DMS114 treated with DMSO at 0.1 percent for 48 hours (cell line): ENCODE measurements at regions not wholly inside any gene's neighbourhood (a gene's known extent, or its start where the extent isn't known, plus 50 kb on each side); places are given as distances from the start of the nearest gene placed in this dataset.

Source experiments
- DNase-seq: peaks from one replicate; lab custom pipeline; 2025; ENCODE audit not compliant: unreplicated experiment; lab: John Stamatoyannopoulos, UW

DNA sequence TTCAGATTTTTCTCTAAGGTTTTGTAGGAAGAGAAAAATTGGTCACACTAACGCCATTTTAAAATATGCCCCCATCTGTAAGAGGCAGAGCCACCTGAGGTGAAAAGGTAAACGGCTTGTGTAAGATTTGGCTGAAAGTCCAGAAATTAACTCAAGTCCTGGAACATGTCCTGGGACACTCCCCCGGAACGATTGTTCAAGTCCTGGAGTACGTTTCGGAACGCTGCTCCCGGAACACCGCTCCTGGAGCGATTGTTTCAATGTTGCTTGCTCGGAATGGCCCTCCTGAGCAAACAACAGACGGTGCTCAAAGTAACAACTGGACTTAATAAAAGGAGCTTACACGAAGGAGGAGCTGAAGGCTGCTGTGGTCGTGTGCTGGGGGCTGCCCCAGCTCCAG is 796.5 kb upstream of the SLIT2 start:
- DNase-seq = peak; percentile 25

DNA sequence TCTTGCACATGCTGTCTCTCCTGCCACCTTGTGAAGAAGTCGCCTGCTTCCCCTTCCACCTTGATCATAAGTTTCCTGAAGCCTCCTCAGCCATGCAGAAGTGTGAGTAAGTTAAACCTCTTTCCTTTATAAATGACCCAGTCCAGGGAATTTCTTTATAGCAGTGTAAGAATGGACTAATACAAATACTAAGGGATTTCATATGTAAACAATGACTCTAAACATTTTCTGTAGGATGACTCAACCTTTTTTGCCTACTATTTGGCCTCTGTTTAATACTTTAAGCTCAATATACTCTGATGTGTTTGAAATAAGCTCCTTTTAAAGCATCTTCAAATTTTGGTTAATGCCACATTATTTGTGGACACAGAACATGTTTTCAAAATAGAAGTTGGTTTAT is 813.5 kb upstream of the SLIT2 start:
- no peak for DNase-seq

DNA sequence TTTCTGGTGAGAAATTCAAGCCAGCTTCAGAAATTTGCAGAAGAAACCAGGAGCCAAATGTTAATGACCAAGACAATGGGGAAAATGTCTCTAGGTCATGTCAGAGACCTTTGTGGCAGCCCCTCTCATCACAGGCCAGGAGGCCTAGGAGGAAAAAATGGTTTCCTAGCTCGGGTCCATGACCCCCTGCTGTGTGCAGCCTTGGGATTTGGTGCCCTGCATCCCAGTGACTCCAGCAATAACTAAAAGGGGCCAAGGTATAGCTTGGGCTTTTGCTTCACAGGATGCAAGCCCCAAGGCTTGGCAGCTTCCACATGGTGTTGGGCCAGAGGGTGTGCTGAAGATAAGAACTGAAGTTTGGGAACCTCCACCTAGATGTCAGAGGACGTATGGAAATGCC is 814.7 kb upstream of the SLIT2 start:
- DNase-seq = no peak

DNA sequence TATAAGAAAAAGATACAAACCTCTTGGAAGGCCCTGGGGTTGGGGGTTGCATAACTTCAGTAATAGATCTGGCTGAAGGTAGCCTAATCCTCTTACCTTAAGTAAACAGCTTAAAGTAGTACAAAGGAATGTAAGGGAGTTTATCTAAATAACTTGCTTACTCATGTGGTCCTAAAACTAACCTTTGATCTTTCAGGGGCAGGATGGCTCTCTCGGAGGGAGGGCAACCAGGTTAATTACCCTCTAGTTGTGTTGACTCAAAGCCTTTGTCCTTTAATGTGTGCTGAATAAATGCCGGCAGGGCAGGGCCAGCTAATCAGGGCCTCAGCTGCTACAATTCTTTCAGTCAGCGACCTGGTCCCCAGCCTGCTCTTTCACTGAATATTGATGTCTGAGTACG is 822.0 kb upstream of the SLIT2 start:
- DNase-seq = no peak

DNA sequence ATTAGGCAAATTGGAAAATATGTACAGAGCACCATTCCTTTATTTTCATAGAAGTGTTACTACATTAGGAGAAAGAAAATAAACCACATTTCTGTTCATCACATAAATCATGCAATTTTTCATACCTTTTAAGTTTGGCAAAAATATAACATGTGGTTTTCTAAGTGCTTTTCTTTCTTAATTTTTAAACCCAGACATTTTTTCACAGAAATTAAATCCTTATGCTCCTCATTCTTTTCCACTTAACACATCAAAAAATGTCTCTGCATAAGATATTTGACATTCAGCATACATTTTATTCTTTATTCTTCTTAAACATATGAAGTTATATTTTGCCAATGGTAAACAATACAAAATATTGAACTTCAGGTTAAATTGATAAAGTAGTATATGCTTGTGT is 826.6 kb upstream of the SLIT2 start:
- no peak for DNase-seq

DNA sequence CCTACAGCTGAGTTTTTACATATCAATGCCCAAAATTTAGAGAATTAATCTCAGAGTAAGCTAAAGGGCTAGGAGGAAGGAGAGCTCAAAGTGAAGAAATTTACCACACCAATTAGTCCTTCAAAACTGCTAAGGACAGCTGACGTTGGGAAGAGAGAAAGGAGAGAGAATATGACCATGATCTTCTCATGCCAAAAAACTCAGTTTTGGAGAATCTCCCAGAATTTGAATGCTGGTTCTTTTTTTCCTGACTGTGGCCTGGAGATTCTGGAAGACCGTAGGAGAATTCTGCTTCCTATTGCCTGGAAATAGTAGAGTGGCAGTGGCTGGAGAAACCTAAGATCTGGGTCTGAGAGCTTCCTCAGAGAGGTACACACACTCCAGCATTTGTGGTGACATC is 834.4 kb upstream of the SLIT2 start:
- no peak for DNase-seq

DNA sequence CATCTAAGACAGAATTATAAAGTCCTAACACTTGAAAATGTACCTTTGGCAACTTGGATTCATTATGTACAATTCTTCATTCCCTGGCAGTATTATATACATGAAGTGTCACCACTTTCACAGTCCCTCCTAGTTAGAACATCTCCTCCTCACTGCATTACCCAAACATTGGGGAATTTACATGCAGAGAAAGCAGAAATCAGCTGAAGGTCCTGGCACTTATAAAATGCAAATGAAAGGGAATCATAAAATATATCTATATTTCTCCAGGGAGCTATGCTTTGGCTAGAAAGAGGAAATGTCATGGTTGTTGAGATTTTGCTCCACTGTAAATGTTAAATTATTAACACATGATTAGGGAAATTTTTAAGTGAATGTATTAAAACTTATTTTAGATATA is 835.6 kb upstream of the SLIT2 start:
- DNase-seq = no peak

DNA sequence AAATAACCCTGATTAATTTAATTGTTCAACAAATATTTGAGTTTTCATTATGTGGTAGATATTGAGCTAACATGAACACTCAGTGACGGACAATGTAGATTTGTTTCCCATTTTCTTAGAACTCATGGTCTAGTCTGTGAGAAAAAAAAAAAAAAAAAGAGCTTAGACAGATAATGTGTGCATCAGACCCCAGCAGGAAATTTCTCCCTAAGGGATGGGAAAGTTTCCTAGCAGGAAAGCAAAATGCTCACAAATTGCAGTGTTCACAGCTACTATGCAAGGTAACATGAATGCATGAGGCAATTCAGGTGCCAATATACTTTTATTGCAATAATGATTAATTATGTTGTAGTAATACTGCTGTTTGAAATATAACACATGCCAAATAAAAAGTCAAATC is 843.2 kb upstream of the SLIT2 start:
- no peak for DNase-seq

DNA sequence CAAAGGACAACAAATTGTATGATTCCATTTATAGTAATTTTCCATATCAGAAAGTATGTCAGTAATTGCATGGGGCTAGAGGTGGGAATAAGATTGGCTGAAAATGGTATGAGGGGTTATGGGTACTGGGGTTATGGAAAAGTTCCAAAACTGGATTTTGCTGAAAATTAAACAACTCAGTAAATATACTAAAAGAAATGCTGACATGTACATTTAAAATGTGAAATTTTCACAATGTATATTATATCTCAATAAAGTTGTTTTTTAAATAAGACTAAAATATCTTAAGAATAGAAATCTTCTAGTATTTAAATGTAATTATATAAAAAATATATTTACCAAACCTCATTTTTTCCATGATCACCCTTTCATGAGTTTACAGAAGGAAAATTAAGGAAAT is 844.9 kb upstream of the SLIT2 start:
- no peak for DNase-seq

DNA sequence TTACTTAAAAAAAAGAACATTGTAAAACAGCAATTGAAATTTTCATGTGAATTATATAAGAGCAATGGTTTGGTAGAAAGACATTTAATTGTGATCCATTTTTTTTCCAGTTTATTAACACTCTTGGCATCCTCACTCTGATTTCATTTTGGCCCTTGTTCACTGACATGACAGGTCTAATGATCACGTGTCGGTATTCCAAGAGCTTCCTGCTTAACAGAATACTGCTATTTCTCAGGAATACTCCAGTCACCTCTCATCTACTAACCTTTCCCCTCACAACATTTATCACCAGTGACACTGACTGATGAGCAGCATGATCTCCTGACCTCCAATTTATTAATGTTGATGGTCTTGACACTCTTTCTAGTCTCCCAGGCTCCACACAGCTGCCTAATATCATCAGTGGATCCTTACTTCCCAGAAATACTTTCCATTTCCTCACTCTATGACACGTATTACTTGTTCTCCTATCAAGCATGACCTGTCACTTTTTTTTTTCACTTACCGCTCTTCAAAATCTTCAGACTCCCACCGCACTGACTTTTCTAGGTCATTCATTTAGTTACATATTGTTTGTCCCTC is 847.8 kb upstream of the SLIT2 start:
- no peak for DNase-seq

DNA sequence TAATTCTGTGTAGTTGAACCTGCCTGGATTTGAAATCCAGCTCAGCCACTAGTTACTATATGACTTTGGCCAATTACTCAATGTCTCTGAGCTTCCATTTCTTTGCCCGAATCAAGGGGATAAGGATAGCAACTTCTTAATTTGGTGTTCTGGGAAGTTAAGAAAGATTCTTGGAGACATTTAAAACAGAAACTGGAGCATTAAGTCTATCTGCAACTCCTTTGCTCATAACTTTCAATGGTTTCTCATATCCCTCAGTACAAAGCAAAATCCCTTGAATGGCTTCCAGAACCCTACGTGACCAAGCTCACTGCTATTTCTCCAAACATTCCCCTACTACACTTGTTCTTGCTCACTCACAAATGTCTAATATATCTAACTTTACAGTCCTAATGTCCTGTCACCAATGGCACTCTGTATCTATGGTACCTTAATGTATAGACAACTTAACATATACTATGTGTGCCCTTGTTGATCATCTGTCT is 849.1 kb upstream of the SLIT2 start:
- no peak for DNase-seq

DNA sequence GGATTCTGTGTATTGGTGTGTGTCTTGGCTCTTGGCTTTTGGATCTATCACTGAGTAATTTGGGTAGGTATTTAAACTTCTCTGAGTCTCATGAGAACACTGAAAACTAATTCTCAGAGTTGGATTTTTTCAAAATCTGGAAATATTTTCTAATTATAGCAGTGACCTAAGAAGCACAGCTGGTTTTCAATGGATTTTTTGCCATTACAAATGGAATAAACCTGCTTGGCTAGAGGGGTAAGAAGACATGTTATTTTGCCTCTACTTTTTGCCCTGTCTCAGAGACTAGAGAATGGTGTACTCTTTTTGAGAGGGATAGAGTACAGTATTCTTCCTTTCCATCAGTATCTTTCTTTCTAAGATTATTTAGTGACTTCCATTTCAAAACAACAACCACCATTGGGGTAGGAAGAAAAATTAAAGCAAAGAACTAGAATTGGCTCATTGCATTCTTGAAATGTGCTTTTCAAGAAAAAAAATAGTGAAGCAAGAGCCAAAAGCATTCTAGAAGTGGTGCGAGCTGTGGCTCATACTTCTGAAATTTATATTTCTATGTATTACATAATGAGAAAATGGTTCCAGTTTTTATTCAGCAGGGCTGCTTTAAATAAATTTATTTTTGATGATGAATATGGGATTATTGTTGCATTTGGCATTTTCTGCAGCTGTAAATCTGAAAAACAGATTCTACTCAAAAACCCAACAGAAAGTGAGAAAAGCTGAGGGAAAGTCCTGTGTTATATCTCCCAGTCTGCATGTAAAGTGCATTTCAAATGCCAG is 850.2 kb upstream of the SLIT2 start:
- no peak for DNase-seq

DNA sequence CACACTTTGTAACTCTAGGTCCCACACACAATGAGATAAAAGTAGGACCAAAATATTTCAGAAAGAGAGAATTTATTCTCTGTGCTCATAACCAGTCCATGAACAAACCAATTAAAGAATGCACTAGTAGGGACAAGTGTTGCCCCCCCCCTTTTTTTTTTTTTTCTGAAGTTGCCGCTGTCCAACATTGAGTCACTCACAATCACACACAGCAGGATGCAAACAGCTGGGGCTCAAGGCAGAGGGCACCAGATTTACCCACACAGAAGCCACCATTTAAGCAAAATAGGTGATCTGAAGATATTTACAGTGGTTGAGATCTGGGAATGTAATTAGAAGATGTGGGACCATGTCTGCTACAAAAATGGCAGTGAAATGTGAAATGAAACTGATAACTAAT is 850.9 kb upstream of the SLIT2 start:
- DNase-seq = no peak

DNA sequence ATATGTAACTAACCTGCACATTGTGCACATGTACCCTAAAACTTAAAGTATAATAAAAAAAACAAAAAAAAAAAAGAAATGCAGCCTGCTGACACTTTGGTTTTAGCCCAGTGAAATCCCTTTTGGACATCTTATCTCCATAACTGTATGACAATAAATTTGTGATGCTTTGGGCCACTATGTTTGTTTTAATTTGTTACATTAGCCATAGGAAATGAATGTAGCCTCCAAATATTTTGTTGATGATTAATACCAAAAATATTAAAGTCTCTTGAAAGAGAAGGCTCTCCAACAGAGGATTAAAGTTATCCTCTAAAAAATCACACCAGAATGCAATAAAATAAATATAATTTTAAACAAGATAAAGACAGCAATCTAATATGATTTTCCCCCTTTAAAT is 852.7 kb upstream of the SLIT2 start:
- DNase-seq = no peak

DNA sequence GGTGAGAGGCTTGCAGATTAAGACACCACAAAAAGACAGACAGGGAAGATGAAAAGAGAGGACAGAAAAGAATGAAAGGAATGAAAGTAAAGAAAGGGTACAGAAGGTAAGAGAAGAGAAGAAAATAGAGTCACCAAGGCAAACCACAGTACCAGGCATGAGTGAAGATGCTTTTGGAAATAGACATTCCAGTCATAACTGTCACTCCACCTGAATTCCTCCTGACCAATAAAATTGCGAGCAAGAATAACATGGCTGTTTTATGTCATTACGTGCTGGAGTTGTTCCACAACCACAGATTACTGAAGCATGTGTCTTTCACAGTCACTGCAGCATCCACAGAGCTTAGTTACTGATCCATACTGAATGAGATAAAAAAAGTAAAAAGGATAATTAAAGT is 864.9 kb upstream of the SLIT2 start:
- DNase-seq = no peak

DNA sequence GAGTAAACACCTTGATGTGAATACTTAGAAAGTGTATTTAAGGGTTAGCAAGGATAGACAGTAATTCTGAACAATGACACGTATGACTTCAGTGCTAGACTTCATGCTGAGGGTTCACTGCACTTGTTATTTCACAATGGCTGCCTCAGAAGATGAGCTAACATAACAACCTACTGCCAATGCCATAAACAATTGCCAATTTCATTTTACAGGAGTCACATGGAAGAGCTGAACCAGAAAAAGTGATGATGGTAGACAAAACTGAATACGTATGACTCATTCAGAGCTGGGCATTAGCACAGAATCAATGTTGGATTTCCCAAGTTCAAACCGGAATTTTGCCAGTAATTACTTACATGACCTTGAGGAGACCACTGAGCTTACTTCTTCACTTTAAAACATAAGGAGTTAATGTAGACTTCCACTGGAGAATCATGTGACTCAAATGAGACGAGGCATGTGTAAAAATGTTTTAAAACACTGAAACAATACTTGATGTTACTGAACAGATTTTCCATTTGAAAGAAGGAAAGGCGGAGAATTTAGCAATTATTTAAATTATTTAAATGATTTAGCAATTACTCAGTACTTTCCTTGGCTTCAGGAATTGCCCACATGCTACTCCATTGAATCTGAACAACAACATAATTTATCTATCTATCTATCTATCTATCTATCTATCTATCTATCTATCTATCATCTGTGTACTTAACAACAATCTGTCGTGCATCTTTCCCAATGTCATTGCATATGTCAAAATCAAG is 868.5 kb upstream of the SLIT2 start:
- DNase-seq = no peak

DNA sequence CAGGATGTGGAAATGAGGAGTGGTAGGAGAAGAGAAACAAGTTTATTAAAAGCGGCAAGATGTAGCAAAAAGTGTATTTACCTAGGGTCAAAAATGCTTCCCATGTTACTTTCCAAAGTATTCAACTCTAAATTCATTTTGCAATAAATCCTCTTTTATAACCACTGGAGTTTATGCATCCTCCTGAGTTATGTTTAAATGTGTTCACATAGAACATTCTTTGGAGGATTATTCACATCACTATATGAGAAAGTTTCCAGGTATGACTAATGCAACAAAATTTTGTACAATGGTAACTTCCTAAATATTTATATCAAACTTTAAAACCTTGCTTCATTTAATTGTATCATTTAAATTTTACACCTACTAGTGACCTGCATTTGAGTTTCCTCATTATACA is 870.6 kb upstream of the SLIT2 start:
- DNase-seq = no peak

DNA sequence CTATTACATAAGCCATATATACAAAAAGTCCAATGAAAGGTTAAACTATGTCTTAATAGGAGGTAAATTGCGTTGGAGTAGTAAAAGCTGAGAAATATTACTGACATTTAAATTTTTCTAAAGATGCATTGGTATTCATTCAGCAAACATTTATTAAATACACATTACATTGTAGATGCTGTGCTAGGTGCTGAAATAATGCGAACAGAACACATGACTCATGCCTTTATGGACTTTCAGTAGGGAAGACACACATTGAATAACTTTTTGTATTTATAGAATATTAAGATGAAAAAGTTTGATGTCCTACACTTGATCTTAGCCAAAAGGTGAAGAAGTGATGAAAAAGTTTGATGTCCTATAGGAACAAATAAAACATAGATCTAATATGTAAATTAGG is 871.1 kb upstream of the SLIT2 start:
- DNase-seq = no peak

DNA sequence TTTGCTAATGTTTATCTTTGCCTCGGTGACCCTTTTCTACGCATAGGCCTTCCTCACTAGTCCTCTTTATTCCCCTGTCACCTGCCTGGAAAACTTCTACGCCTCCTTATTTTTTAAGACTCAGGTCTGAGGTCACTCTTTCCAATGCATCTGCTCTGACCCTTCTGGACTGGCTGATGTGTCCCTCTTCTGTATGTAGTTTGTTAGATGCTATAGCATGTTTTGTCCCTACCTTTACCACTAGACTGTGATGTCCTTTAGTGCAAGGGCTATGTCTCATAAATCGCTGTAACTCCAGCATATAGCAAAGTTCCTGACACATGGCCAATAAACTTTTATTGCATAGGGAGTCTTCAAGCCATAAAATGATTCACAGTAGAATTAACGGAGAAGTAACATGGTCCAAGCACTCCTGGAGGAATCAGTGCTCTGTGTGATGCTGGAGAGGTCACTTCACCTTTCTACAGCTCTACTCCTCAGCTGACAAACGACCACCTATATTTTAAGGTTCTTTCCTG is 872.5 kb upstream of the SLIT2 start:
- DNase-seq = no peak

DNA sequence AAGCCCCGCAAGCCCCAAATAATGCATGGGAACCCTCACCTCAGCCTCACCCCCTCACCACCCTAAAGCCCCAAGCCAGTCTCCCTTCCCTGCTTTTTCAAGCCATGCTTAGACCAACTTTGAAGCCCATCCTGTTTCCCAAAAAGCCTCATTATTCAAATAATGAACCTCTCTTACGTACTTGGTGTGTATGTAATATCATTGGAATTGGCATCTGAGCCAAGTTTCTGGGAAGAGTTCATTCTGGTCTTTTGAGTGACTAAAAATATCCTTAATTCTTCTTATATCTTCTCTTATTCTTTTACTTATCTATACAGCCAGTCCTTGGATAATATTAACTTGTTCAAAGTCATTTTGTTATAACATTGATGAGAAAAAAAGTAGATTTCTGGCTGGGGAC is 875.8 kb upstream of the SLIT2 start:
- no peak for DNase-seq

DNA sequence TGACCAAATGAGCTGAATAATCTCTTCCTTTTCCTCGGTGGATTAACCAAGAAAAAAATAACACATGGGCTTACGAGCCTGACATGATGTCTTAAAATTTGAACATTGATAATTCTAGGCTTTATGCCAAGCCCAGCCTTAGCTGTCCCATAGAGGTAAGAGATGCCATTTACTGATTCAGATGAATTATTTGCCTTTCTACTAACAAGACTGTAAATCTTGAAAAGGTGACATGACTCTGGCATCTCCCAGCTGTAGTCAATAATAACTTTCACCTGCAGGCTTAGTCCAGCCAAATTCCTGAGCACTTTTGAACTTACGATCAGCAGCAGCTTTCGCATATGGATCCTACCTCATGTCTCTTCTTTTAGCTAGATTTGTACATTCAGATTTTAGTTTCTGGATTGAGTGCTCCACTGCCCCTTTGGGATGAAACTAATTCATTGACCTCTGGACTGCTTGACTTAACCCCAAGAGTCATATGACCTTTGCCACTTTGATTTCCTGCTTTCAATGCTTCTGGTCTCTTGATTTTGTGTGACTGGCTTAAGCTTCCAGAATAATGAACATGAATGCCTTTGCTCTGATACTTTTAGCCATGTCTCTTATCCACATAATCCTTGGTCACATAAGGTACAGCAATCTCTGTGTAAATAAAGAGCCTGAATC is 876.4 kb upstream of the SLIT2 start:
- no peak for DNase-seq
